Fibroblast of villous mesenchyme (primary cell): ENCODE measurements at regions not wholly inside any gene's neighbourhood (a gene's known extent, or its start where the extent isn't known, plus 50 kb on each side); places are given as distances from the start of the nearest gene placed in this dataset.

Experiments used
- DNase-seq: peaks from one replicate; pipeline ENCODE4 v3.0.0-alpha.2; 2010; ENCODE audit warnings: low read depth
- H3K4me3 ChIP-seq: 2 replicates; pipeline ENCODE4 v1.5.1; 2011; ENCODE audit warnings: low read depth, mild to moderate bottlenecking, low read length
- CTCF ChIP-seq: IDR thresholded peaks from 2 replicates; pipeline ENCODE4 v1.5.1; 2012; ENCODE audit warnings: low read depth, mild to moderate bottlenecking, low read length; ENCODE audit not compliant: insufficient read depth

- peak; percentile 36 for DNase-seq
- no peak for TF ChIP-seq CTCF
- no peak overlapping the region for H3K4me3 ChIP-seq
These were observed 83.0 kb upstream of the FAR2 start for GRCh38 chr12:29066011-29066588.

GRCh38 chr12:29067430-29067829, 81.6 kb upstream of the FAR2 start:
- no peak for TF ChIP-seq CTCF
- DNase-seq = no peak
- H3K4me3 ChIP-seq = no peak overlapping the region

GRCh38 chr12:29070309-29070708, 78.8 kb upstream of the FAR2 start:
- no peak overlapping the region for H3K4me3 ChIP-seq
- DNase-seq = no peak
- no peak for TF ChIP-seq CTCF

- TF ChIP-seq CTCF = no peak
- no peak for DNase-seq
These were observed 78.0 kb upstream of the FAR2 start for GRCh38 chr12:29071099-29071498.

GRCh38 chr12:29072631-29073030, 76.4 kb upstream of the FAR2 start:
- DNase-seq = no peak
- no peak for TF ChIP-seq CTCF
- H3K4me3 ChIP-seq = no peak overlapping the region

More at GRCh38 chr12:29071099-29071498, 78.0 kb upstream of the FAR2 start:
- no peak overlapping the region for H3K4me3 ChIP-seq

- DNase-seq = peak; percentile 55
- peak; percentile 62 for TF ChIP-seq CTCF
- no peak overlapping the region for H3K4me3 ChIP-seq
These were observed 75.3 kb upstream of the FAR2 start for GRCh38 chr12:29073631-29074239.

GRCh38 chr12:29081101-29081500, 68.0 kb upstream of the FAR2 start:
- TF ChIP-seq CTCF = no peak
- no peak overlapping the region for H3K4me3 ChIP-seq
- DNase-seq = peak; percentile 26
